LNCaP clone FGC (cell line): ENCODE measurements at regions not wholly inside any gene's neighbourhood (a gene's known extent, or its start where the extent isn't known, plus 50 kb on each side); places are given as distances from the start of the nearest gene placed in this dataset.

ENCODE experiments used
- DNase-seq: peaks from one replicate; pipeline ENCODE4 v3.0.0-alpha.2; 2011; ENCODE audit warnings: low read depth
- H3K4me3 ChIP-seq: 2 replicates; pipeline ENCODE4 v1.5.1; 2011; ENCODE audit warnings: mild to moderate bottlenecking, low read depth, low read length, control low read depth
- TF ChIP-seq, protein P1 (sequence below): IDR thresholded peaks from 2 replicates; pipeline ENCODE4 v1.5.1; 2012; ENCODE audit warnings: mild to moderate bottlenecking; ENCODE audit not compliant: control insufficient read depth, insufficient read depth; ENCODE audit errors: extremely low read depth

DNA sequence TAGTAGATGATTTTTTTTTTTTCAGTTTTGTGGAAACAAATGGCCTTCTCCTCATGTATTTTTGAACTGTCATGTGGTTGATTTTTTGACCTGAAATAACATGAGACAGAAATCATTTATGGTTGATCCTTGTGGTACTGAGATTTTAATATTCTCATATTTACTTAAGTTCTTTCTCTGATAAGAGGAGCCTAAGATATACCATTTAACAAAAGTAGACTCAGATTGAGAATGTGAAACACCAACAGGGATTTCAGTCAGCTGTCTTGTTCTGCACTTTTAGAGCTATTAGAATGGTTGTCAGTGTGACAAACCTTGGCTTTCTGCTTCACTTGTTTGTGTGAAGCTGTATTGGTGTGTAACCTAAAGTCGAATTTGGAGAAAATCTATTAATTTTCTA, 575.7 kb downstream of the SPOCK3 start:
- TF ChIP-seq, protein P1, sequence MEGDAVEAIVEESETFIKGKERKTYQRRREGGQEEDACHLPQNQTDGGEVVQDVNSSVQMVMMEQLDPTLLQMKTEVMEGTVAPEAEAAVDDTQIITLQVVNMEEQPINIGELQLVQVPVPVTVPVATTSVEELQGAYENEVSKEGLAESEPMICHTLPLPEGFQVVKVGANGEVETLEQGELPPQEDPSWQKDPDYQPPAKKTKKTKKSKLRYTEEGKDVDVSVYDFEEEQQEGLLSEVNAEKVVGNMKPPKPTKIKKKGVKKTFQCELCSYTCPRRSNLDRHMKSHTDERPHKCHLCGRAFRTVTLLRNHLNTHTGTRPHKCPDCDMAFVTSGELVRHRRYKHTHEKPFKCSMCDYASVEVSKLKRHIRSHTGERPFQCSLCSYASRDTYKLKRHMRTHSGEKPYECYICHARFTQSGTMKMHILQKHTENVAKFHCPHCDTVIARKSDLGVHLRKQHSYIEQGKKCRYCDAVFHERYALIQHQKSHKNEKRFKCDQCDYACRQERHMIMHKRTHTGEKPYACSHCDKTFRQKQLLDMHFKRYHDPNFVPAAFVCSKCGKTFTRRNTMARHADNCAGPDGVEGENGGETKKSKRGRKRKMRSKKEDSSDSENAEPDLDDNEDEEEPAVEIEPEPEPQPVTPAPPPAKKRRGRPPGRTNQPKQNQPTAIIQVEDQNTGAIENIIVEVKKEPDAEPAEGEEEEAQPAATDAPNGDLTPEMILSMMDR, result no peak
- no peak for DNase-seq
- H3K4me3 ChIP-seq, result no peak overlapping the region

DNA sequence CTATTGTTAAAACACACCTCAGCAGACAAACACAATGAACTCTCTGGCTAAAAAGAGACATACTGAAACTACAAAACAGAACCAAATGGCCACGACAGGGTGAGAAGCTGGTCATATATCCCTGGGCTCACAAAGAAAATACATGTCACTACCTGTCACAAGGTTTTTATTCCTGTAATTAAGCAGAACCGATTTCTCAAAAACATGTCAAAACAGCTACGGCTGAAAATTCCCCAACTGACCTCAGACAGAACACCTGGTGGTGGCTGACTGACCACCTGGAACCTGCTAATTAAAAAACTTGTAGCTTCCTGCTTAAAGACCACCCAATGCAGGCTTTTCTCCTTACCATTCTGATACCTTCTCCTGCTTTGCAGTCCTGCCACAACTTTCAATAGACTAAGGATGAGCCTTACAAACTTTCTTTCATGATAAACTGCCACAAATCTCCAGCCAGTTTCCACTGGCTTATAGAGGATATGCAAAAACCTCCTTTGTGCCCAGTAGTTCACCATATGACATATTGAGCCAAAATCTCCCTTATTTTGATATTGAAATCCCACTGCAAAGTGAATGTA, 571.9 kb downstream of the SPOCK3 start:
- H3K4me3 ChIP-seq, result no peak overlapping the region
- TF ChIP-seq, protein P1, result no peak
- no peak for DNase-seq

DNA sequence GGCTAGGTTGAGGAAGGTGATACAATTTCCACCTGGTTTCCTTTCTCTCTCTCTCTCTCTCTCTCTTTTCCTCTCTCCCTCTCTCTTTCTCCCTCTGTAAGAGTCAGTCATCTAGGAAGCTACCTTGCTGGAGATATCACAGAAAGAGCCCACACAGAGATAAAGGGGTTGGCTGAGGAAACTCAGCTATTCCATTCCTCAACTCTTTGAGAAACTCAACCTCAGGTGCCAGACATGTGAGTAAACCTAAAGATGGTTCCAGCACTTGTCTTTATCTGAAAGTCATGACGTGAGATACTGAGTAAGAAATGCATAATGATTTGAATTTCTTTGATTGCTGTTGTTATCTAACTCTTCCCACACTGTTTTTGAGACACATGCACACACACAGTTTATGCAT, 564.0 kb downstream of the SPOCK3 start:
- no peak overlapping the region for H3K4me3 ChIP-seq
- TF ChIP-seq, protein P1, result no peak
- DNase-seq, result no peak

DNA sequence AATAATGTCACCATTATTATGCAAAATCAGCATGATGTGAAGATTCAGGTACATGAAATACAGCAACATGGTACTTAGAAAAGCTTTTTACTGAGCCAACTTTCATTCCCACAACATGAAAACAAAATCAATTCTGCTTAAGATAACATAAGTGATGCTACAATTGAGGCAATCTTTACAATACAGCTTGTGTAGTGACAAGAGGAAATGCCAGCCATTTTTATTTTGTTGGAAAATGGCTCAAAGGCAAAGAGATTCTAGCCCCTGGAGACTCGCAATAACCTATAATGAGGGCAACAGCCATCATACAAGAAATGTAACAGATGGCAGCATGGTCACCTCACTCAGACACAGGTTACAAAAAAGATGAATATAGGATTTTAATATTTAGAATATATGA, 560.4 kb downstream of the SPOCK3 start:
- TF ChIP-seq, protein P1, result no peak
- no peak for DNase-seq
- no peak overlapping the region for H3K4me3 ChIP-seq

DNA sequence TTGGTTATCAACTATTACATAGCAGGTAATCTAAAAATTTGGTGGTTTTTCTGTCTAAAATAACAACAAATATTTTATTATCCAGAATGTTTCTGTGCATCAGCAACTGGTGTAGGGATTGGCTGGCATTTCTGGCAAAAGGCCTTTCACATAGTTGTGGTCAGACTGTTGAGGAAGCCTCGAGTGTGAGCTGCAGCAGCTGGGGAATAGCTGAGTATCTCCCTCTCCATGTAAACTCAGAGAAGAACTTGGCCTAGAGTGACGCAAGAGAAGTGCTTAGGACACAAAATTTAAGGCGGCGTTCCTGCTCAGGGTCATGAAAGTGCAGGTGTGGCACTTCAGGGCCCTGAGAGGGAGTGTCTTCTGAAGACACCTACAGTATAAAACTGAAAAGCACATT, 558.9 kb downstream of the SPOCK3 start:
- H3K4me3 ChIP-seq, result no peak overlapping the region
- no peak for DNase-seq
- TF ChIP-seq, protein P1, result no peak

DNA sequence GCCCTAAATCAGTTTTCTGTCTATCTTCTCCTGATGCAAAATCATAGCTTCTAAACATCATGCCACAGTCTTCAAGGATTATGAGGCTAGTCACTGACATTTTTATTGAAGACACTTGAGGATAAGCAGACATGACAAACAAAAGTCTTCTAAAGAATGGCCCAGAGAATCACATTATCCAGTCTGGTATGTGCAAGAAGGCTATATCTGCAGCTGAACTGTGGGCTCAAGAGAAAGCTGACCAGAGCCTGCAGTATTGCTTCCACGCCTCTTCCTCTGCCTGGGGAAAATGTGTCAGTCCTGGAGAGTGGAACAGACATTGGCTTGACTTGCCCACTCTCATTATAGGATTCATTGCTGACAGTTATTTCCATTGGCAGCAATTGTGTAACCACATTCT, 553.5 kb downstream of the SPOCK3 start:
- TF ChIP-seq, protein P1, result no peak
- DNase-seq, result no peak
- no peak overlapping the region for H3K4me3 ChIP-seq

DNA sequence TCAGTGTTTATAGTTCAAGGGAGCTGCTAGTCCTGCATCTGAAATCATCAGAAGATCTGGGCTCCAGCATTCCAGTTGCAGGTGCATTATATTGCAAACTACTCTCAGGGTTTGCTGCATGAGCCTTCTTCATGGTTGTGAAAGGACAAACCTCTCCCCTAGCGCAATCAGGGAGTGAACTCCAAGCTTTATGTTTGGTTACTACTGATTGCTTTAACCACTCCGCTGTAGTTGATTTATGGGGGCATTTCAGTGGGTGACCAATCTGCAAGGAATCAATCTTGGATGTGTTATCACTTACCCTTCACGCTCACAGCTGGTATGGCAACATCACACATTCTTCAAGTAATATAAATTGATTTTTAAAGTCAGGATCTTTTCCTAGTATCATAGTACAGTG, 552.1 kb downstream of the SPOCK3 start:
- H3K4me3 ChIP-seq, result no peak overlapping the region
- DNase-seq, result no peak
- TF ChIP-seq, protein P1, result no peak
